ENCODE measurements at regions not wholly inside any gene's neighbourhood (a gene's known extent, or its start where the extent isn't known, plus 50 kb on each side); places are given as distances from the start of the nearest gene placed in this dataset.

- peaks cover 0 to 6% (median 1%) of the 10 kb centered on the region in 4 donors for H3K9me3 ChIP-seq
- H3K36me3 ChIP-seq, result no peaks in the 10 kb centered on the region
- H3K4me1 ChIP-seq, result no peaks in the 10 kb centered on the region
- no peak overlapping the region for H3K4me3 ChIP-seq
- intact Hi-C loops (cut with DNase I), result no loop called here
- WGBS, 2 donors, result 0 to 84% methylated on average over 1 of the region's 1 CpG
- TF ChIP-seq CTCF (IDR thresholded peaks at IDR 0.05) (no peak), POLR2AphosphoS5 (IDR thresholded peaks at IDR 0.05) (no peak), EP300 (IDR thresholded peaks at IDR 0.05) (no peak)
- no peak overlapping the region for H3K27ac ChIP-seq
- no peaks in the 10 kb centered on the region for H3K27me3 ChIP-seq
- no peak for DNase-seq
Observed at GRCh38 chr3:144073698-144074097, 102.1 kb downstream of the DIPK2A start.

- Histone ChIP-seq H3K27me3 (no peaks in the 10 kb centered on the region), H3K9me3 (no peaks in the 10 kb centered on the region), H3K4me1 (no peaks in the 10 kb centered on the region), H3K27ac (no peak overlapping the region), H3K36me3 (no peaks in the 10 kb centered on the region), H3K4me3 (no peak overlapping the region)
- intact Hi-C loops (cut with DNase I), result no loop called here
- DNase-seq, result no peak
- WGBS, 2 donors, result 87 to 88% methylated on average over 2 of the region's 2 CpGs
- TF ChIP-seq CTCF (IDR thresholded peaks at IDR 0.05) (no peak), POLR2A (IDR thresholded peaks at IDR 0.05) (no peak), EP300 (IDR thresholded peaks at IDR 0.05) (no peak), POLR2AphosphoS5 (IDR thresholded peaks at IDR 0.05) (no peak)
Observed at GRCh38 chr3:144079634-144080033, 108.0 kb downstream of the DIPK2A start.

DNA sequence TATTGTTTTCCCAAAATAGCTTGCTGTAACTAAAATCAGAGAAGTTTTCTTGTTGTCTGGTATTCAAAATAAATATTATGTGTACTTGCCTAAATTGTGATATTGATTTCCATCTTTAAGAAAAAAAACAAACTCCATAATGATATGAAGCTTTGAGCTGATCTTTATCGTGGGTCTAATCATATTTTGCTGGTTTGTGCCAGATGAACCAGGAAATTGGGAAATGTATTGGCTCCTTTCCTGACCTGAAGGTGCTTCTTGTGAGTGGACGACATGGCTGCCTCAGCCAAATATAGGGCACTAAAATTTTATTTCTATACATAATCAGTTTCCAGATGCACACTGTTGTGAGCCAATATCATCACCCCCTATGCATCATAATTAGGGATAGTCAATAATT lies 113.3 kb downstream of the DIPK2A start:
- Histone ChIP-seq H3K27ac (no peak overlapping the region), H3K27me3 (no peaks in the 10 kb centered on the region), H3K36me3 (no peaks in the 10 kb centered on the region), H3K4me3 (no peak overlapping the region), H3K4me1 (no peaks in the 10 kb centered on the region), H3K9me3 (no peaks in the 10 kb centered on the region)
- no peak for DNase-seq
- intact Hi-C loops (cut with DNase I), result no loop called here
- 21 to 30% methylated on average over 2 of the region's 2 CpGs for WGBS, 2 donors
- TF ChIP-seq POLR2AphosphoS5 (IDR thresholded peaks at IDR 0.05) (no peak), POLR2A (IDR thresholded peaks at IDR 0.05) (no peak), CTCF (IDR thresholded peaks at IDR 0.05) (no peak), EP300 (IDR thresholded peaks at IDR 0.05) (no peak)

- Histone ChIP-seq H3K36me3 (no peaks in the 10 kb centered on the region), H3K27me3 (no peaks in the 10 kb centered on the region), H3K9me3 (no peaks in the 10 kb centered on the region), H3K4me3 (no peak overlapping the region), H3K27ac (no peak overlapping the region), H3K4me1 (no peaks in the 10 kb centered on the region)
- intact Hi-C loops (cut with DNase I), result no loop called here
- no peak for TF ChIP-seq POLR2A (IDR thresholded peaks at IDR 0.05)
- no peak for TF ChIP-seq CTCF (IDR thresholded peaks at IDR 0.05)
- TF ChIP-seq POLR2AphosphoS5 (IDR thresholded peaks at IDR 0.05), result no peak
- TF ChIP-seq EP300 (IDR thresholded peaks at IDR 0.05), result no peak
- WGBS, 2 donors, result 47 to 57% methylated on average over 3 of the region's 3 CpGs
- DNase-seq, result no peak
Observed at GRCh38 chr3:144085964-144086363, 114.3 kb downstream of the DIPK2A start.

DNA sequence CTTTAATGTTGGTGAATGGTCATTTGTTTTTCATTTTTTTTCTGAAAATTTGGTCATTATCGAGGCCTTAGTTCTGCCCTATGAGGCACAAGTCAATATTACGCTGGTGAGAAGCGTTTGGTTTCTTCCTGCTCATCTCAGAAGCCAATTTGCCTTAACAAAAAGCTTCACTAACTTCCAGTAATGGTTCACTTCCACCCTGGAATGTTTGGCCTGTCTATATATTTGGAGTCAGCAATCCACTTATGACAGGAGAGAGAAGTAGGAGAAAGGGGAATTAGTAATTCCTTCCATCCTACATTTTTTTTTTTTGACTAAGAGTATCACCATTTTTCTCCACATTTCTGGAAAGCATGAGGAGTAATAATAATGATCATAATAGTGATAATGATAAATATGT lies 124.4 kb downstream of the DIPK2A start:
- Histone ChIP-seq H3K4me3 (no peak overlapping the region), H3K36me3 (no peaks in the 10 kb centered on the region), H3K4me1 (no peaks in the 10 kb centered on the region), H3K27ac (no peak overlapping the region), H3K9me3 (no peaks in the 10 kb centered on the region), H3K27me3 (no peaks in the 10 kb centered on the region)
- TF ChIP-seq EP300 (IDR thresholded peaks at IDR 0.05) (no peak), POLR2AphosphoS5 (IDR thresholded peaks at IDR 0.05) (no peak), POLR2A (IDR thresholded peaks at IDR 0.05) (no peak), CTCF (IDR thresholded peaks at IDR 0.05) (no peak)
- 79 to 93% methylated on average over 3 of the region's 3 CpGs for WGBS, 2 donors
- no peak for DNase-seq
- intact Hi-C loops (cut with DNase I), result no loop called here

Measured in sigmoid colon (tissue), 6 donors.